GM19397 (cell line): ENCODE measurements at regions not wholly inside any gene's neighbourhood (a gene's known extent, or its start where the extent isn't known, plus 50 kb on each side); places are given as distances from the start of the nearest gene placed in this dataset.

ENCODE experiments used
- ATAC-seq: cut with Tn5 transposase; IDR thresholded peaks from one replicate; pipeline ENCODE4 v1.9.1; 2021; ENCODE audit warnings: mild to moderate bottlenecking, moderate library complexity; ENCODE audit not compliant: unreplicated experiment

DNA sequence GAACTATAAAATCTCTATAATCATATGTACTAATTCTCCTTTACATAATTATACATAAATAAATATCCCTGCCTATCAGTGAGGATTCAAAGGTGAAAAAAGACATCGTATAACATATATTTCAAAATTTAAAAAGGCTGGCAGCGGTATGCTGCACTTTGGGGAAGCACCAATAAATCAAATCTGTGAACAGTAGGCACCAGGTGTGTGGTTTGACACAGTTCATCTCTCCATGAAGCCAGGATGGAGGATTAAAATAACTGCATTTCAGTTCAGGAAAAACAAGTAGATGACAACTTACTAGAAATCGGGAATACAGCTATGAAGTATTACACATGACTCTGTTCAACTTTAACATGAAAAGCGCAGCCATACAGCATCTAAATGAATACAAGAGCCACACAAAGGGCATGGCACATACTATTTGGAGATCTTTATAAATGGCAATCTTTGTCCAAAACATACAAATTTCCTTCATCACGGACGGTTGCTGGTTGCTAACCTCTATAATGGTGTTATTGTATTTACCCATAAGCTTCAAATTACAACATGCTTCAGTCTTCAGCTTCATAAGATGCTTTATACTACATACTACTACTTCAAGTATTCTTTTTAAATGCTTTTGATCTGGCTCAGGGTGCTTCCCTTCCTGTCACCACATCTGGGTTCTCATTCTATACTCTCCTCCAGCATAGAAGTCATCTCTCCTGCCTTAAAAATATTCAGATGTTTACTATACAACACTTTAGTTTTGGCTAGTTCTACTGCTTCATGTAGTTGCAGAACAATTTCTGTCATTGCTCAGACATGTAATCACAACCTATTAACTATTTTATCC, 128.7 kb downstream of the KLF12 start:
- no peak for ATAC-seq

- no peak for ATAC-seq
Measured at GRCh38 chr13:74004109-74004508, 130.1 kb downstream of the KLF12 start.

GRCh38 chr13:74003374-74003773, 130.8 kb downstream of the KLF12 start:
- no peak for ATAC-seq

DNA sequence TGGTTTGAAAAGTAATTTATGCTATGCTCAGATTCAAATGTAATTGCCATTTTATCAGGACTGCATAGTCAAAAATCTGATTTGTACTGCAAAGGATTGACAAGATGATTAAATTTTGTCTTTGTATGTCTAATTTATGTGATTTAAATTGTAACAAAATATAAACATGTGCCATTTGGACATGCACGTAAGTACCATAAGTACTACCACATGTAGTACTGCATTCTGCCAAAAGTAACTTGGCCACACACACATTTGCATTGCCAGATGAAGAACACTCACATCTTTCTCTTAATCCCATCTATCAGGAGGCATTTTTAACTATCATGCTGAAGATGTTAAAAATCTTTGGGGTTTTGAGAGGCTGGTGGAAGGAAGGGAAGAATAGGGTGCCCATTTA, 133.3 kb downstream of the KLF12 start:
- ATAC-seq, result no peak

DNA sequence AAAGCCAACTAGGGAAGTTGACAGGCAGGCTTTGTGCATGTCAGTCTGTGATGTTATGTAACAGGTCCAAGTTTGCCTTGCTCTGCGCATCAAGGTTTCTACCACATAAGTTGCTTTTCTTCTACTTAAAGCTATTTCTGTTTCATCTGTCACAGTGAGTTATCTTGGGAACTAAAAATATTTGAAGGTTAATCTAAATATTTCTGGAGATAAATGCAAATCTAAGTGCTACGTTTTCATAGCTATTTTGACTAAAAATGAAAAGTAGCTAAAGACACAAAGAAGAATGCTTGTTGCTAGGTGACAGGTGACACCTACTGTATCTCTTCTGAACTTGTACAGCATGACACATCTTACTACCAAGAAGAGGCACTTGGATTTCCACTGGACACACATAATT, 135.6 kb downstream of the KLF12 start:
- peak; percentile 73 for ATAC-seq

DNA sequence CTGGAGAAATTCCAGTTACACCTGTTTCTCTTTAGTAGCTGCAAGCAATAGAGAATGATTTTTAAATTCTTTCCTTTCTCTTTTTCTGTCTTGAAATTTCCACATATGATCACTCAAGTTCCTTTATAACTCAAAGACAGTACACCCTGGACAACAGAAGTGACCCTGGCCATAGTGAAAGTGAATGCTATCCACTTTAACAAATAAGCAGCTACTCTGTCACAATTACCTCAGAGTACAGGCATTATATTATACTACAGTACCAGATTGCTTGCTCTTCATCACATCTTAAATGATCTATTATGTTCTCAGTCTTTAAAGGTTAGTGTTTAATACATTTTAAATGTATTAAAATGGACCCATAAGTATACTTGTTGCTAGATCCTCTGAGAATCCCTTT, 136.2 kb downstream of the KLF12 start:
- no peak for ATAC-seq

DNA sequence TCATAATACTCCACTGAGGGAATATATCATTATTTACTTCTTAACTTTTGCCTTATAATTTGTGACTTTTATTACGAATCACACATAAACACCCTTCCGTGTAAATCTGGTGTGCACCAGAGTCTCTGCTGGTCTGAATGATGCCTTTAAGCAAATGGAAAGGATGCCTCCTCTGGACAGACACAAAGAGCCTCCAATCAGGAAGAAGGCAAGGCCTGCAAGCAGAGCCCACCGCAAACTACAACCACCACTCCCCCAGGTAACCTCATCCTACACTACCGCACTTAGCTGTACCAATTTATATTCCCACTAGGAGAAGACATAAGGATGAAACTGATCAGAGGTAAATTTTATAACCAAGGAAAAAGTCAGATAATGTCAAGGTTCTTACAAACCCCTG, 137.6 kb downstream of the KLF12 start:
- ATAC-seq, result no peak

- no peak for ATAC-seq
Measured at GRCh38 chr13:73995736-73996135, 138.5 kb downstream of the KLF12 start.

- no peak for ATAC-seq
Measured at GRCh38 chr13:73993661-73994060, 140.5 kb downstream of the KLF12 start.

DNA sequence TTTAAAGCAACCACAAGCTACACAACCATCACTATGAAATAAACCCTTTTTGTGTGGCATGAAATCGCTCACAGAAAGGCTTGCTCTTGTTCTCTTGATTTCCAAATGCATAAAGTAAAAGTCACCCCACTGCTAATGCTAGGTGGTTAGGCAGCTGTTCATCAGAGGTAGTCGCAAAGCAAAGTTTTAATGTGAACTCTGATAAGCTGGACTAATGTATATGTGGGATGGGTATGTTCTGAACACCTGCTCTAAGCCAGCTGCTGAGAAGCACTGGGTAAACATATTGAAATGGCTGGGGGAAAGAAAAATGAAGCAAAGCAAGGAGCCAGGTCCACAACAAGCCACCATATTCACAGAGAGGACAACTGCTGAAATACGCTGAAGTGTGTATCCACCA, 142.3 kb downstream of the KLF12 start:
- ATAC-seq, result no peak

- no peak for ATAC-seq
Measured at GRCh38 chr13:73991384-73991783, 142.8 kb downstream of the KLF12 start.

GRCh38 chr13:73989244-73989843, 144.9 kb downstream of the KLF12 start:
- no peak for ATAC-seq

GRCh38 chr13:73988461-73988860, 145.7 kb downstream of the KLF12 start:
- ATAC-seq, result no peak

DNA sequence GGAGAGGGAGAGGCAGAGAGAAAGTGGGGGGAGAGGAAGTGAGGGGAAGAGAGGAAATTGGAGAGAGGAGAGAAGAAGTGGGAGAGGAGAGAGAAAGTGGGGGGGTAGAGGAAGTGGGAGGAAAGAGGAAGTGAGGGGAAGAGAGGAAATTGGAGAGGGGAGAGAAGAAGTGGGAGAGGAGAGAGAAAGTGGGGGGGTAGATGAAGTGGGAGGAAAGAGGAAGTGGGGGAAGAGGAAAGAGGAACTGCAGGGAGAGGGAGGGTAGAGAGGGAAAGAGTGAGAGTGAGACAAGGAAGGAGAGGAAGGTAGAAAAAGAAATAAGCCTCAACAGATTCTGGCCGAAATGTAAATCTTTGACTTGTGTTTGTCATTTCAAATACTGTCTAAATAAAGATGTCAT, 146.6 kb downstream of the KLF12 start:
- no peak for ATAC-seq

DNA sequence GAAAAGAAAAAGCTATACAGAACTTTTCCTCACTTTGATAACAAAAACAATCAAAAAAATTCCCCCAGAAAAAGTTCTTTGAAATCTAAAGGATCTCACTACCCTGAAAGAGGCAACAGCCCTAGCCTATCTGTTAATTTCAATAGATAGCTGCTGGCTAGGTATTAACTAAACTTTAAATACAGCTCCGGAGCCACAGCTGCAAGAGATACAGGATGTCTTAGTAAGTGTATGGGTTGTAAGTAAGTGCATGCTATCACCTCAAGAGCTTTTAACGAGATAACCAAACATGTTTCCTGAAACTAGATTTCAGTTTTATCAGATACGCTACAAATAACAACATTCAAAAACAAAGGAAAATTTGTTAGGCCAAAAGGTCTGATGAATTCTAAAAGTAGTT, 148.4 kb downstream of the KLF12 start:
- ATAC-seq, result no peak

DNA sequence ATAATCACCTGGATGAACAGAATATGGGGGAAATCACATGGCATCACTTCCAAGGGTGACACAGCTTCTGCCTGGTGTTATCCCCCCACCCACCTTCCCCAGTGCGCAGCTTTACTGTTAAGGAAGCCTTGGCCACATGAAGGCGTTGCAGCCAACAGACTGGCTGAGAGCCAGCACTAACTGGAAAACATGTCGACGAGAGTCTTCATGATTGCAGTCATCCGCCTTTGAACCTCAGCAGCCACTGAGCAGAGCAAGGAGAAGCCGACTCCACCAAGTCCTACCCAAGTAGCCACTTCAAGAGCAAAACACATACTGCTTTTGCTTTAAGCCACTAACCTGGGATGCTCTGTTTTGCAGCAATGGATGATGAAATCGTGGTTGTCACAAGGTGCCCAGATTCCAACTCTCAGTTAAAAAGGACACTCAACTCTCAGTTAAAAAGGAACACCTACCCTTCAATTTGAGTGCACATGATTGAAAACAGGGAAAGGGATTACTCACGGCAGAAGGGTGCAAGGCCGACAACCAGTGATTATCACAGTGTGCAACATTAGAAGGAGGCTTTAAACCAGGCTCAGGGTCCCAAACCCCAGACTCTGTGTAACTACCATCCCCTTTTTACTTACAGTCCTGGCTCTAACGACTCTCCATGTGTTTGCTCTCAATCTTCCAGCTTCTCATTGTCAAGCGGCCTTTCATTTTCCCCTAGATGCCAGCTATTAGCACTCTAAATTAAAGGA, 149.1 kb downstream of the KLF12 start:
- no peak for ATAC-seq

- ATAC-seq, result no peak
Measured at GRCh38 chr13:73984201-73984600, 150.0 kb downstream of the KLF12 start.

GRCh38 chr13:73983109-73983508, 151.1 kb downstream of the KLF12 start:
- no peak for ATAC-seq

DNA sequence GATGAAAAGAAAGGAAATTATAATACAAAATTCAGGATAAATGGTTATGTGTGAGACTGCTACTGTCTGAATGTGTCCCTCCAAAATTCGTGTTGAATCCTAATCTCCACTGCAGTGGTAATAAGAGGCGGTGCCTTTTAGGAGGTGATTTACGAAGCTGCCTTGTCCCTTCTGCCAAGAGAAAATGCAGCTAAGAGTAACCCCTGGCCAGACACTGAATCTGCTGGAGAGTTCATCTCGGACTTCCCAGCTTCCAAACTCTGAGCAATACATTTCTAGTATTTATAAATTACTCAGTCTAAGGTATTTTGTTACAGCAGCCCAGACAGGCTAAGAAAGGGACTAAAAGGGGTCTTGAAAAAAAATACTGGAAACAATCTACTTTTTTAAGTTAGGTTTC, 152.6 kb downstream of the KLF12 start:
- no peak for ATAC-seq

DNA sequence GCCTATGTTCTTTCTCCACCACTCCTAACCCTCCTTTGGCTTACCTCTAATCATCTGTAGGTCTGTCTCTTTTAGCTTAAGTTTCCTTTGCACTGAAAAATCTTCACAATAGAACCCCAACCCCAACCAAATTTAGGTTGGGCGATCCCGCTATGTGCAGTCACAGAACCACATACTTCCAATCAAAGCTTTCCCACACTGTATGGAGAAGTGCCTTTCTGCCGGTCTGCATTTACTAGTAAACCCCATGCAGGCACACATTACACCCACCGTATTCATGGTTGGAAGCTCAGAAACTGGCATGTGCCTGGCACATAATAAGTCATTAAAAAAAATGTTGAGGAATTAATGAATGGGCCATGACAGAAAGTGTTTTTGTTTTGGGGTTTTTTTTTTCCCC, 158.4 kb downstream of the KLF12 start:
- ATAC-seq, result no peak

DNA sequence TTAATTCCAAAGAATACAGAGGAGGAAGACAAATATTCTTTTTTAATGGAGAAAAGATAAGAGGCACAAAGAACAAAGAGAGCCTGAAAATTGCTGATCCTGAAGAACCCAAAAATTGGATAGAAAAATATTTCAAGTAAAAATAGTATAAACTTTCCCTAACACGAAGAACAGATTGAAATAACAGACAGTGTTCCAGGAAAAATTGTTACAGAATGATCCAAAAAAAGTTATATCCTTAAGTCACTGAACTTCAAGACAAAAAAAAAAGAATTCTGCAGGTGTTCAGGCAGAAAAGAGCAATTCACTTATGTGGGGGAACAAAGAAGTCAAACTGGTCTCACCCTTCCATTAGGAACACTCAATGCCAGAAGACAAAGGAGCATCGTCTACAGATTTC, 160.2 kb downstream of the KLF12 start:
- no peak for ATAC-seq

DNA sequence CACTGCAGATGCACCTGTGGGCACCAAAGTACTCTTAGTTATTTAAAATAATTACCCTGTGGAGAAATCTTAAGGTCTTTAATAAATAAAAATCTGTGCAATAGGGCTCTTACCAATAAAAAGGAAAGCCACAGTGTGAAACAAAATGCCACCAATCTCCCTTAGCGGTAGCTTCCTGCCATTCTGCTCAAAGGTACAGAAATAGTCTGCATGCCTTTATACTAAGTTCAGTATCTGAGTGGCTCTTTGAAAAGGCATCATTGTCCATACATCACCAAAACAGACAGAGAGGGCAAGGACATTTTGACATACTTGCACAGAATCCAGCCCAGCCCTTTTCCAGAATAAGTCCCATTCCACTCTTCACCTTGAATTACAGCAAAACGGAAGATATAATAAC, 161.0 kb downstream of the KLF12 start:
- ATAC-seq, result no peak
